Loucy (cell line): ENCODE measurements at regions not wholly inside any gene's neighbourhood (a gene's known extent, or its start where the extent isn't known, plus 50 kb on each side); places are given as distances from the start of the nearest gene placed in this dataset.

Source experiments
- CTCF ChIP-seq: fragments of 200-600 bp; sonication (generic); conservative IDR thresholded peaks from 2 replicates; pipeline ENCODE4 v1.5.1; 2014; ENCODE audit warnings: mild to moderate bottlenecking, antibody characterized with exemption, low read length
- EZH2phosphoT487 ChIP-seq: fragments of 200-600 bp; IDR thresholded peaks from 2 replicates; pipeline ENCODE4 v1.6.1; 2018; ENCODE audit warnings: antibody characterized with exemption, mild to moderate bottlenecking, moderate library complexity, borderline replicate concordance

DNA sequence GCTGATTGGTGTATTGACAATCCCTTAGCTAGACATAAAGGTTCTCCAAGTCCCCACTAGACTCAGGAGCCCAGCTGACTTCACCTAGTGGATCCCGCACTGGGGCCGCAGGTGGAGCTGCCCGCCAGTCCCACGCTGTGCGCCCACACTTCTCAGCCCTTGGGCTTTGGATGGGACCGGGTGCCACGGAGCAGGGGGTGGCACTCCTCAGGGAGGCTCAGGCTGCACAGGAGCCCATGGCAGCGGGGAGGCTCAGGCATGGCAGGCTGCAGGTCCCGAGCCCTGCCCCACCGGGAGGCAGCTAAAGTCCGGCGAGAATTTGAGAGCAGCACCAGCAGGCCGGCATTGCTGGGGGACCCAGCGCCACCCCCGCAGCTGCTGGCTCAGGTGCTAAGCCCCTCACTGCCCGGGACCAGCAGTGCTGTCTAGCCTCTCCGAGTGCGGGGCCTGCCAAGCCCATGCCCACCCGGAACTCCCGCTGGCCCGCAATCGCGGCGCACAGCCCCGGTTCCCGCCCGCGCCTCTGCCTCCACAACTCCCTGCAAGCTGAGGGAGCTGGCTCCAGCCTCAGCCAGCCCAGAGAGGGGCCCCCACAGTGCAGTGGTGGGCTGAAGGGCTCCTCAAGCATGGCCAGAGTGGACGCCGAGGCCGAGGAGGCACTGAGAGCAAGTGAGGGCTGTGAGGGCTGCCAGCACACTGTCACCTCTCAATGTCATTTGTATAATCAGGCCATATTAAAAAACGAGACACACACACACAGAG is 437.2 kb downstream of the CSNK1G3 start:
- no peak for TF ChIP-seq CTCF
- TF ChIP-seq EZH2phosphoT487: no peak
